ENCODE measurements at regions not wholly inside any gene's neighbourhood (a gene's known extent, or its start where the extent isn't known, plus 50 kb on each side); places are given as distances from the start of the nearest gene placed in this dataset.
"Not testable (repeated sequence)": the region's sequence is repeated elsewhere in the genome, so short reads cannot be mapped to it uniquely, and the experiment has no call there.

- H3K4me3 ChIP-seq; H3K27ac ChIP-seq; H3K36me3 ChIP-seq; H3K27me3 ChIP-seq; ATAC-seq; H3K9me3 ChIP-seq; H3K4me1 ChIP-seq; DNase-seq; intact Hi-C loops (cut with DNase I): not testable (repeated sequence)
Measured at GRCh38 chr1:120565396-120565795, 150.6 kb downstream of the NBPF8 start.

- H3K9me3 ChIP-seq; H3K27me3 ChIP-seq; intact Hi-C loops (cut with DNase I); H3K36me3 ChIP-seq; H3K27ac ChIP-seq; H3K4me1 ChIP-seq; DNase-seq; H3K4me3 ChIP-seq: not testable (repeated sequence)
- peak; percentile 71 for ATAC-seq
Measured at GRCh38 chr1:120567620-120568019, 152.8 kb downstream of the NBPF8 start.

DNA sequence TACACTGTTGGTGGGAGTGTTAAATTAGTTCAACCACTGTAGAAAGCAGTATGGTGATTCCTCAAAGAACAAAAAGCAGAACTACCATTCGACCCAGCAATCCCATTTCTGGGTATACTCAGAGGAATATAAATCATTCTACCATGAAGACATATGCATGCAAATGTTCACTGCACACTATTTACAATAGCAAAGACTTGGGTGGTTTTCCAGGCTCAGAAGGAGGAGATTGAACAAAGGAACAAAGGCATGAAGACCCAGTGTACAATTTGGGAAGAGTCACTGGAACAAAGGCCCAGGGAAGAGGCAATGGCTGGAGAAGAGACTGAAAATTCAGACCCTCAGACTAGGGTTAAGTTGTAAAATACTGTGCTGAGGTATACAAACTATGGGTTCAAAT, 148.5 kb upstream of the NBPF26 start:
- H3K4me3 ChIP-seq; intact Hi-C loops (cut with DNase I); H3K9me3 ChIP-seq; ATAC-seq; H3K36me3 ChIP-seq; H3K27me3 ChIP-seq; H3K4me1 ChIP-seq; DNase-seq; H3K27ac ChIP-seq: not testable (repeated sequence)

- H3K27me3 ChIP-seq; H3K36me3 ChIP-seq; intact Hi-C loops (cut with DNase I); H3K9me3 ChIP-seq; H3K27ac ChIP-seq; DNase-seq; H3K4me3 ChIP-seq; ATAC-seq; H3K4me1 ChIP-seq: not testable (repeated sequence)
Measured at GRCh38 chr1:120582135-120582534, 141.6 kb upstream of the NBPF26 start.

GRCh38 chr1:120586053-120586452, 137.7 kb upstream of the NBPF26 start:
- DNase-seq; H3K9me3 ChIP-seq; H3K4me3 ChIP-seq; ATAC-seq; H3K27me3 ChIP-seq; H3K27ac ChIP-seq; intact Hi-C loops (cut with DNase I); H3K36me3 ChIP-seq; H3K4me1 ChIP-seq: not testable (repeated sequence)

DNA sequence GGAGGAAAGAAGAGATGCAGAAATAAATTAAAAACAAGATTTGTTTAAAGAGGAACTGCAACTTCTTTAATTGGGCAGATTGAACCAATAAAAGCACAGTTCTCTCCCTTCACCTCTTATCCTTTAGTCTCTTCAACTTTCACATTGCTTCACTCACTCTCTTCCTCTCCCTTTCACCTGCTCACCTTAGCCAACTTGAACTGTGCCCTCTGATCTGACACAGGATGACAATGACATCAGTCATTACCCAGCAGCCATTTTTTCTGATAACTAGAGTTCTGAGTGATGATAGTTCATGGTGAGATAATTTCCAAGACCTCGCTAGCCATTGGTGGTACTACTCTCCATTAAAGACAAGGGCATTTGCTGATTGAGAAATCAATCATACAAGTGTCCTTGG, 134.9 kb upstream of the NBPF26 start:
- H3K27me3 ChIP-seq; ATAC-seq; H3K4me1 ChIP-seq; intact Hi-C loops (cut with DNase I); H3K9me3 ChIP-seq; H3K27ac ChIP-seq; H3K4me3 ChIP-seq; DNase-seq; H3K36me3 ChIP-seq: not testable (repeated sequence)

- ATAC-seq; H3K4me3 ChIP-seq; intact Hi-C loops (cut with DNase I): not testable (repeated sequence)
Measured at GRCh38 chr1:120591774-120592173, 132.0 kb upstream of the NBPF26 start.

DNA sequence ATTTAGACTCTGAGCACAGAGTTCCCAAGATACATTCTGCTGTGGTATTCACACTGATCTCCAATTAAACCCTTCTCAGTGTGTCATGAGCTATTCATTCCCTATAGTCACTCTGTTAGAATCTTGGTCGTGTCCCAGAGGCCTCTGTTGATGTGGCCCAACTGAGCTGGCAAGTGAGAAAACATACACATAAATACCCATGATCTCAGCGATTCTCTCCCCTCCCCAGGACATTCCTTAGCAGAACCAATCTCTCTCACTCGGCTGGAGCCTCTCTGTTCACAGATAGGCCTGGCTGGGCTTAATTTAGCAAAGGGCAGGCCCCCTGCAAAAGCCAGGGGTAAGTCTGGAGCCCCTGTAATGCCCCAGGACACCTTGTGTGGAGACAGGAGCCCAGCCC, 130.8 kb upstream of the NBPF26 start:
- ATAC-seq: peak; percentile 78
- H3K27ac ChIP-seq: not testable (repeated sequence)

More at GRCh38 chr1:120591774-120592173, 132.0 kb upstream of the NBPF26 start:
- not testable (repeated sequence) for H3K4me1 ChIP-seq, DNase-seq, H3K27me3 ChIP-seq, H3K9me3 ChIP-seq, H3K36me3 ChIP-seq, H3K27ac ChIP-seq

GRCh38 chr1:120593648-120594047, 130.1 kb upstream of the NBPF26 start:
- H3K9me3 ChIP-seq; H3K27me3 ChIP-seq; H3K36me3 ChIP-seq; intact Hi-C loops (cut with DNase I); H3K4me1 ChIP-seq; H3K4me3 ChIP-seq; H3K27ac ChIP-seq; DNase-seq: not testable (repeated sequence)
- ATAC-seq: peak; percentile 21

More for the DNA sequence above, 130.8 kb upstream of the NBPF26 start:
- H3K9me3 ChIP-seq; H3K27me3 ChIP-seq; H3K4me1 ChIP-seq; H3K4me3 ChIP-seq; intact Hi-C loops (cut with DNase I); H3K36me3 ChIP-seq; DNase-seq: not testable (repeated sequence)

GRCh38 chr1:120598331-120598951, 125.3 kb upstream of the NBPF26 start:
- DNase-seq; H3K36me3 ChIP-seq; intact Hi-C loops (cut with DNase I); H3K4me1 ChIP-seq; H3K27ac ChIP-seq; H3K27me3 ChIP-seq; H3K9me3 ChIP-seq; H3K4me3 ChIP-seq: not testable (repeated sequence)
- ATAC-seq: peak; percentile 94

GRCh38 chr1:120599511-120599910, 124.2 kb upstream of the NBPF26 start:
- ATAC-seq; intact Hi-C loops (cut with DNase I); H3K36me3 ChIP-seq; DNase-seq; H3K4me1 ChIP-seq; H3K4me3 ChIP-seq; H3K27me3 ChIP-seq; H3K27ac ChIP-seq; H3K9me3 ChIP-seq: not testable (repeated sequence)

- H3K27ac ChIP-seq; H3K9me3 ChIP-seq; intact Hi-C loops (cut with DNase I); H3K27me3 ChIP-seq; H3K4me1 ChIP-seq; DNase-seq; H3K4me3 ChIP-seq; ATAC-seq; H3K36me3 ChIP-seq: not testable (repeated sequence)
Measured at GRCh38 chr1:120600442-120601041, 123.2 kb upstream of the NBPF26 start.

DNA sequence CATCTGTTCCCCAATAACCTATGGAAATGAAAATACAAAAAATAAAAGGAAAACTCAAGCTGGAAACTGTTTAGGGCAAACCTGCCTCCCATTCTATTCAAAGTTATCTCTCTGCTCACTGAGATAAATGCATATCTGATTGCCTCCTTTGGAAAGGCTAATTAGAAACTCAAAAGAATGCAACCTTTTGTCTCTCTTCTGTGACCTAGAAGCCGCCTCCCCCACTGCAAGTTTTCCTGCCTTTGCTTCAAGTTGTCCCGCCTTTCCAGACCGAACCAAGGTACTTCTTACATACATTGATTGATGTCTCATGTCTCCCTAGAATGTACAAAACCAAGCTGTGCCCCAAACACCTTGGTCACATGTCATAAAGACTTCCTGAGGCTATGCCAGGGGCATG, 115.9 kb upstream of the NBPF26 start:
- H3K36me3 ChIP-seq; ATAC-seq; H3K4me1 ChIP-seq; H3K27me3 ChIP-seq; DNase-seq; intact Hi-C loops (cut with DNase I); H3K4me3 ChIP-seq; H3K27ac ChIP-seq; H3K9me3 ChIP-seq: not testable (repeated sequence)

DNA sequence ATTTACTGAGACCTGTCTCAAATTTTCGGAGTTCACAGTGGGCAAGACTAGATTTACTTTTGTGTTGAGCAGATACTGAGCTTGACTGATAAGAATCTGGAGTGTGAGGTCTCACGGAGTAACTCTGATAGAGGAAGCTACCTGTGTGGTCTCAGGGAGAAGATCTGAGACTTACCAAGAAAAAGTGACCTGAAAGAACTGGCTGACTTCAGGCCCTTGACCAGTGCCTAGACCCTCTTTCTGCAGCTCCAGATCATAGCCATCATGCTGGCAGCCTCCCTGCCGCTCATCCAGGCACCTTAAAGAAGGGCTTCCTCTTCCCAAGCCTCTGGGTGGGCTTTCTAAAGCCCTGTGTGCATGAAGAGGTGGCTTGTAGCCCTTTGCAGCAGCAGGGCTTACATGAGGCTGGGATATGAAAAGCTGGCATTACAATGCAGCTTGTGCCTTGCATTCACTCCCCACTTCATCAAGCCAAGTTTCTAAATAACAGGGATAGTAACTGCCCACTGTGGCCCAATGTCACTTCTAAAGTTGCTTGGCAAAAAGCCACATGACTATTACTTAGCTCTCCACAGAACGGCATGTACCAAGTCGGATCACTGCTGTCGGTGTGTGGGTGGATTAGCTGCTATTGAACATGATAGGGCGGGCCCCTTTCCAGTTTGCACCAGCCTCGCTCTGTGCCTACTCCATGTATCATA, 115.3 kb upstream of the NBPF26 start:
- H3K4me1 ChIP-seq; intact Hi-C loops (cut with DNase I); H3K27me3 ChIP-seq; H3K27ac ChIP-seq; H3K9me3 ChIP-seq; DNase-seq; H3K4me3 ChIP-seq; H3K36me3 ChIP-seq: not testable (repeated sequence)
- ATAC-seq: peak; percentile 98
